Pulmonary artery endothelial cell (primary cell): ENCODE measurements at regions not wholly inside any gene's neighbourhood (a gene's known extent, or its start where the extent isn't known, plus 50 kb on each side); places are given as distances from the start of the nearest gene placed in this dataset.
"Not testable (repeated sequence)": the region's sequence is repeated elsewhere in the genome, so short reads cannot be mapped to it uniquely, and the experiment has no call there.

ENCODE experiments used
- DNase-seq: peaks from one replicate; pipeline ENCODE4 v3.0.0-alpha.2; 2011; ENCODE audit warnings: low read depth, low spot score

DNA sequence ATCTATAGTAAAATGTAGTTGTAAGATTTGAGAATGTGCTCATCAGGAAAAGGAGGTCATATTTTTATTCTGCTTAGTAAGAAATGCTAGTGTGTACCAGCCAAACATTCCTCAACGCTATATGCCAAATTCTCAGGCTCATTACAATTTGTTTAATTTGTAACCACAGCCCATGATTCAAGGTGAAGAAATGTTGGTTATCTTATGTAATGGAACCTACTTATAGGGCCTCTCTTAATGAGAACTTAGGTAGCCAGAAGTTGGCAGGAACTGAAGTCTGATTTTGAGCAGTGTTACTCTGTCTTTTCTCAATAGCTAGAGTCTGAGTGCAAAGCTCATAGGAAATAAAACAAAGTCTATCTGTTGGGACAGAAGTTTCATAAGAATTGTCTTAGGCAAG, 595.0 kb downstream of the GLUD2 start:
- DNase-seq: no peak

DNA sequence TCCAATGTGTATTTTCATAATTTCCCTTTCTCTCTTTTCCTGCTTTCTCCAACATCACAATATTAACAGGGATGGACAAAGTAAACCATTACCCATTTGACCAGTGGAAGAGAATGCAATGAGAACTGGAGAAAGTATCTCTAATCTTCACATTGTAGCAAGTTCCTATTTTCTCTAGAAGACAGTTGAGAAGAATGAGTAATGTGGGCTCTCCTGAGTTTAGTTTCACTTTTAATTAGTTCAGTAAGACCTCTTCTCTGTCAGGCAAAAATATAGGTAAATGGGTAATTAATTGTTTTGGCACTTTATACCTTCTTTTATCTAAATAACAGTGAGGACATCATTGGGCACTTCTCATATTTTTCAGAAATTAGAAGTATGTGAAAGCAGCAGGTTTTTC, 602.0 kb downstream of the GLUD2 start:
- no peak for DNase-seq

DNA sequence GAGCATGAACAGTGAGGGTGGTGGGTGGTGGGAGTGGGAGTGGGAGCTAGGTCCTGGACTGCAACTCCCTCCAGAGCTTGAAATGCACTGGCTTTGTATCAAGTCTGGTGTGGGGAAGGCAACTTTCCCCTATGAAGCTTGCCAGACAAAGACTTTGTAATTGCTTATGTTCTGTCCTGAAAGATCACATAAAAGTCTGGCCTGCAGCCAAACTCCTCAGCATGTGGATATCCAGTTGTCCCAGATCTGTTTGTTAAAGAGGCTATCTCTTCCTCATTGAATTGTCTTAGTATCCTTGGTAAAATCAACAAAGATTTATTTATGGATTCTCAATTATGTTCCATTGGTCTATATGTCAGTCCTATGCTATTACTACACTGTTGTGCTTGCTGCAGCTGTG, 607.9 kb downstream of the GLUD2 start:
- no peak for DNase-seq

DNA sequence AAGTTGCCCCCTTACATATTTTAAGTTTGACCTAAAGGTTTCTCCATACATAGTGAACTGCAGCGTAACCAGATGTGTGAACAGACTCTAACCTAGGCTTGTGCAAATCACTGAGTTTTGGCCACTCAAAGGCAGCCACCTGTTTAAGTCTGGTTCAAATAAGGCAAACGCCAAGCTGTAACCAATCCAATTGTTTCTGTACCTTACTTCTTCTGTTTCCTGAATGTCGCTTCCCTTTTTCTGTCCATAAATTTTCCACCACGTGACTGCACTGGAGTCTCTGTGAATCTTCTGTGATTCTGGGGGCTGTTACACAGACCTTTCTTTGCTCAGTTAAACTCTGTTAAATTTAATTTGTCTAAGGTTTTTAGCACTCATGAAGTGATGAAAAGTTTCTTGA, 618.8 kb downstream of the GLUD2 start:
- no peak for DNase-seq

DNA sequence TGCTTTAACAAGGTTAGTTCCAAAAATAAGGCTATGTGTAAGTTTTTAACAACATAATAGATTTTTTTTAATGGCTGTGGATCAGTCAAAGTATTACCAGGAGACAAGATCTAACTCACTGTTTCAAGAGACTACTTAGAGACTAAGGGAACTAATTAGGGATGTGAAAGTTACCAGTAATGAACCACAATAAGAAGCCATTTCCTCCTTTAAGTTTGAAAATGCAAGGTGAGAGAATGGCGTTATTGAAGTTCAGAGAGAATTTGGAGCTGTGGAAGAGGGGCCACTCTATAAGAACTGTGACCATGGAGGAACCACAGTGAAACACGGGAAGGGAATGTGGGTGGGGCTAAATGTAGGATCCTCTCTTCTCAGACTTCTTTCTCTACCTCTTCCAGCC, 624.2 kb downstream of the GLUD2 start:
- no peak for DNase-seq

DNA sequence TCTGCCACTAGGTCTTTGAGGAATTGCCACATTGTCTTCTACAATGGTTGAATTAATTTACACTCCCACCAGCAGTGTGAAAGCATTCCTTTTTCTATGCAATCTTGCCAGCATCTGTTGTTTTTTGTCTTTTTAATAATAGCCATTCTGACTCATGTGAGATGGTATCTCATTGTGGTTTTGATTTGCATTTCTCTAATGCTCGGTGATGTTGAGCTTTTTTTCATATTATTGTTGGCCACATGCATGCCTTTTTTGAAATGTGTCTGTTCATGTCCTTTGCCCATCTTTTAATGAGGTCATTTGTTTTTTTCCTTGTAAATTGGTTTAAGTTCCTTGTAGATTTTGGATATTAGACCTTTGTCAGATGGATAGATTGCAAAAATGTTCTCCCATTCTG, 661.8 kb downstream of the GLUD2 start:
- not testable (repeated sequence) for DNase-seq

- no peak for DNase-seq
Observed at GRCh38 chrX:121733514-121733913, 686.1 kb downstream of the GLUD2 start.

GRCh38 chrX:121746105-121746504, 698.7 kb downstream of the GLUD2 start:
- no peak for DNase-seq

DNA sequence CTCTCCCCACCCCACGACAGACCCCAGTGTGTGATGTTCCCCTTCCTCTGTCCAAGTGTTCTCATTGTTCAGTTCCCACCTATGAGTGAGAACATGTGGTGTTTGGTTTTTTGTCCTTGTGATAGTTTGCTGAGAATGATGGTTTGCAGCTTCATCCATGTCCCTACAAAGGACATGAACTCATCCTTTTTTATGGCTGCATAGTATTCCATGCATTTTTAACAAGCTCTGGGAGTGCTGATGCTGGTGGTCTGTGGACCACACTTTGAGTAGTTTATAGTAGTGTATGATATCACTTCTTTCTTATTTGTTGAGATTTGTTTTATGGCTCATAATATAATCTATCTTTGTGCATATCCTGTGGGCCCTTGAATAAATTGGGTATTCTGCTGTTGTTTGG, 706.2 kb downstream of the GLUD2 start:
- not testable (repeated sequence) for DNase-seq

DNA sequence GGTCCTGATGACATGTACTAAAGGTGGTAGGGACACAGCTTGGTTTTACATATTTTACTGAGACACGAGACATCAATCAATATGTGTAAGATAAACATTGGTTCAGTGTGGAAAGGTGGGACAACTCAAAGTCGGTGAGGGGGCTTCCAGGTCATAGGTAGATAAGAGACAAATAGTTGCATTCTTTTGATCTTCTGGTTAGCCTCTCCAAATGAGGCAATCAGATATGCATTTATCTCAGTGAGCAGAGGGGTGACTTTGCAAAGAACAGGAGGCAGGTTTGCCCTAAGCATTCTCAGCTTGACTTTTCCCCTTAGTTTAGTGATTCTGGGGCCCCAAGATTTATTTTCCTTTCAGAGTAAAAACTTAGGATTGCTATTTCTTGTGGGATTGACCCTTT, 706.9 kb downstream of the GLUD2 start:
- DNase-seq: no peak

GRCh38 chrX:121755541-121755940, 708.1 kb downstream of the GLUD2 start:
- no peak for DNase-seq

GRCh38 chrX:121761845-121762244, 714.4 kb downstream of the GLUD2 start:
- no peak for DNase-seq

GRCh38 chrX:121763671-121764070, 716.3 kb downstream of the GLUD2 start:
- no peak for DNase-seq

DNA sequence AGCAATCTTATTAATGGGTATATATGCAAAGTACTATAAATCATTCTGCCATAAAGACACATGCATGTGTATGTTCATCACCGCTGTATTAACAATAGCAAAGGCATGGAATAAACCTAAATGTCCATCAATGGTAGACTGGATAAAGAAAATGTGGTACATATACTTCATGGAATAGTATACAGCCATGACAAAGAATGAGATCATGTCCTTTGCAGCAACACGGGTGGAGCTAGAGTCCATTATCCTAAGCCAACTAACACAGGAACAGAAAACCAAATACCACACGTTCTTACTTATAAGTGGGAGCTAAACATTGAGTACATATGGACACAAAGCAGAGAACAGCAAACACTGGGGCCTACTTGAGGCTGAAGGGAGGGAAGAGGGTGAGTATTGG, 720.8 kb downstream of the GLUD2 start:
- DNase-seq: not testable (repeated sequence)

- no peak for DNase-seq
Observed at GRCh38 chrX:121781991-121782390, 734.6 kb downstream of the GLUD2 start.

- DNase-seq: no peak
Observed at GRCh38 chrX:121782544-121782943, 735.1 kb downstream of the GLUD2 start.

DNA sequence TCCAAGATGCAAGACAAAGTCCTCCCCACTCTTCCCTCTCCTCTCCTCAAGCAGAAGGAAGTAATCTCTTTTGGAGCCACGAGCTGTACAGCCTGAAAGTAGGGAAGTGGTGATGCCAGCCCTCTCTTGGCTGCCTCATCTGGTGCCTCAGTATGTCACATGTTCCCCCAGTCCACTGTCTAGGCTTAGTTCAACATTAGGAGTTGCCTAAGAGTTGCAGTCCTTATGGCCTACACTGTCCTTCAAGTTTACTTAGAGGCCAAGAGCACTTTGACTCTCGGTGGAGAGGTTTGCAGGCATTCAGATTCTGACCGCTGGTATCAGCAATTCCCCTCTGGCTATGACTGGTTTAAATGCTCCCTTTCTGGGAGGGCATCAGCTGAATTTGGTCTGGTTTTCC, 735.6 kb downstream of the GLUD2 start:
- no peak for DNase-seq

GRCh38 chrX:121802881-121803412, 755.5 kb downstream of the GLUD2 start:
- DNase-seq: no peak

DNA sequence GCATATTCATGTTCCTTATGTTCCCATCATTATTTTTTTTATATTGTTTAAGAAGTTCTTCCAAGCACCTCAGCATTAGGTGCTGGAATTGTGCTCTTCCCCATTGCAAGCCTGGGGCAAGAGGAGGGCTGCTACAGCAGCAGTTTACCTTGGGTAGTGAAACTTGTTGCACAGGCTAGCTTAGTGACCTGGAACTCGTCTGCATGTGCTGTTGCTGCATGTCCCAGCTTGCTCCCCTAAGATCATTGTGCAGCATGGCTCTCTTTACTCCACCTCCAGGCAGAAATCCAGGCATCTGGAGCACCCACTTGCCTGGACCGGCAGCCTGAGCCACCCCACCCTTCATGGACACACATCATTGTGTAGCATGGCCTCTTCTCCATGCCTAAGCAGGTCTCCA, 776.0 kb downstream of the GLUD2 start:
- DNase-seq: no peak

DNA sequence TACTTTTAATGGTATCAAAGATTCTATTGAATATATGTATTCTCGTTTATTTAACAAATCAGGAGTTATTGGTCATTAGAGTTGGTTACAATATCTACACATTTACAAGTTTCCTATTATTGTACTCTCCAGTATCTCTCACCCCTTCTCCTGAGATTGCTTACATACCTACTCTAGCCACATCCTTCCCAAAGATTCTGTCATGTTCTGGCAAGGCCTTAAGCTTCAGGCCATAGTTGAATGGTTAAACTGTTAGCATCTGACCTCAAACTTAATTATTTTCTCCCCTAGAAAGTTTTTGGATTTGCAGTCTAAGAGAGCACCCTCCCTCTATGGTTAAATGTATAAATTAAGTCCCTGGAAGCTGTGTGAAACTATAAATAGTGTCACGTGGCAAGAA, 784.2 kb downstream of the GLUD2 start:
- no peak for DNase-seq

DNA sequence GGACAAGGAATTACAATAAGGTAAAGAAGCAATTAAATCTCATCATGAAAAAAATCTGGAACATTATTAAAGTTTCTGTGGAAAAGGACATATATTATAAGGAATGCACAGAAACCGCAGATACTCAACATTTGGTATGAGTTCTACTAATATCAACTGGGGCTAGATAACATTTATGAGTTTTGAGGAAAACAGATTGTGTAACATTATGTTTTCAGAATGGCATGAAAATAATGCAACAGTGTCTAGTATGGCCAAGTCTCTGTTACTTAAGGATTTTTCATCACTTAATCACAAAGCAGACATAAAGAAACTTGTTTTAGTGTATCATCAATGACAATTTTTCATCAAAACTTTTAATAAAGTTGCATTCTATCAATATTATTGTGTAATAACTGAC, 785.0 kb downstream of the GLUD2 start:
- DNase-seq: no peak

DNA sequence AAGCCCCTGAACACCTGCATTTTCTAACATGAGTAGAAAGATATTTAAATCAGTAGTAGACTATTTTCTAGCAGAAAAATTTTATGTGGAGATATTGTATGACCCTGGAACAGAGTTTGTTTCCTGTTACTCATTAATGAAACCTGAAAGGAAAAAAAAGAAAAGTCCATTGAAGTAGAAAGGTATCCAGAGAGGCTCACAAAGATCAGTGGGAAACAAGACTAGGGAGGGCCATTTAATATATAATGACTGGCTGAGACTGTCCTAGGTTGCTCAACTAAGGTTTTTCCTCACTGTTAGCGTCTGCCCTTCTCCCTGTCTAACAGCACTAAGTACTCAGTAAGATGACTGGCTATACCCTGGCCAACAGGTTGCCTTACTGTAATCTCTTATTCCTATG, 788.6 kb downstream of the GLUD2 start:
- DNase-seq: no peak

DNA sequence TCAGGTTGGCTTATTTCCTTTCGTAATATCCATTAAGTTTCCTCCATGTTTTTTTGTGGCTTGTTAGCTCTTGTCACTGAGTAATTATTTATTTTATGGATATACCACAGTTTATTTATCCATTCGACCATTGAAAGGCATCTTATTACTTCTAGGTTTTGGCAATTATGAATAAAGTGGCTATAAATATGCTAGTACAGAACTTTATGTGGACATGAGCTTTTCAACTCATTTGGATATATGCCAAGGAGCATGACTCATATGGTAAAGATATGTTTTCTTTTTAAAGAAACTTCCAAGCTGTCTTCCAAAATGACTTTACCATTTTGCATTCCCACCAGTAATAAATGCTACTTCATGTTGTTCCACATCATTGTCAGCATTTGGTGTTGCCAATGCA, 803.6 kb downstream of the GLUD2 start:
- DNase-seq: no peak
